GDM1 (cell line): ENCODE measurements at regions not wholly inside any gene's neighbourhood (a gene's known extent, or its start where the extent isn't known, plus 50 kb on each side); places are given as distances from the start of the nearest gene placed in this dataset.
"Not testable (repeated sequence)": the region's sequence is repeated elsewhere in the genome, so short reads cannot be mapped to it uniquely, and the experiment has no call there.

Source experiments
- DNase-seq: peaks from one replicate; lab custom pipeline; 2025; lab: John Stamatoyannopoulos, UW

GRCh38 chr12:76292891-76293290, 55.3 kb downstream of the BBS10 start:
- DNase-seq: not testable (repeated sequence)

GRCh38 chr12:76292305-76292704, 55.9 kb downstream of the BBS10 start:
- not testable (repeated sequence) for DNase-seq

GRCh38 chr12:76290963-76291859, 57.0 kb downstream of the BBS10 start:
- DNase-seq: no peak

GRCh38 chr12:76288218-76288617, 60.0 kb downstream of the BBS10 start:
- DNase-seq: no peak

GRCh38 chr12:76284816-76285750, 63.1 kb downstream of the BBS10 start:
- no peak for DNase-seq

GRCh38 chr12:76282744-76283143, 65.5 kb downstream of the BBS10 start:
- no peak for DNase-seq

GRCh38 chr12:76277480-76277879, 70.7 kb downstream of the BBS10 start:
- no peak for DNase-seq

GRCh38 chr12:76276499-76277151, 71.6 kb downstream of the BBS10 start:
- DNase-seq: no peak

- peak; percentile 33 for DNase-seq
Observed at GRCh38 chr12:76275511-76276093, 72.6 kb downstream of the BBS10 start.

GRCh38 chr12:76274420-76275083, 73.7 kb downstream of the BBS10 start:
- no peak for DNase-seq

GRCh38 chr12:76272287-76272686, 75.9 kb downstream of the BBS10 start:
- DNase-seq: no peak

- no peak for DNase-seq
Observed at GRCh38 chr12:76270657-76271358, 77.4 kb downstream of the BBS10 start.

GRCh38 chr12:76268267-76268666, 79.9 kb downstream of the BBS10 start:
- DNase-seq: no peak

- no peak for DNase-seq
Observed at GRCh38 chr12:76266797-76267196, 81.4 kb downstream of the BBS10 start.

GRCh38 chr12:76265424-76266180, 82.6 kb downstream of the BBS10 start:
- DNase-seq: no peak

GRCh38 chr12:76264611-76265012, 83.6 kb downstream of the BBS10 start:
- no peak for DNase-seq

- DNase-seq: no peak
Observed at GRCh38 chr12:76263696-76264095, 84.5 kb downstream of the BBS10 start.

- no peak for DNase-seq
Observed at GRCh38 chr12:76260390-76260748, 87.8 kb downstream of the BBS10 start.

- no peak for DNase-seq
Observed at GRCh38 chr12:76259660-76260389, 88.4 kb downstream of the BBS10 start.
